Endothelial cell (in vitro differentiated cells): ENCODE measurements at regions not wholly inside any gene's neighbourhood (a gene's known extent, or its start where the extent isn't known, plus 50 kb on each side); places are given as distances from the start of the nearest gene placed in this dataset.
A peak's percentile ranks its signal among the peaks of the same experiment; 100 is the strongest.

Source experiments
- DNase-seq: peaks from one replicate; pipeline ENCODE4 v3.0.0; 2021; ENCODE audit warnings: low spot score
- H3K27ac Mint-ChIP-seq: one replicate; pipeline ENCODE4 v1.8.0; 2021; ENCODE audit warnings: mixed read lengths, inconsistent platforms; ENCODE audit not compliant: unreplicated experiment
- H3K27me3 Mint-ChIP-seq: one replicate; pipeline ENCODE4 v1.8.0; 2021; ENCODE audit warnings: mild to moderate bottlenecking, moderate library complexity, mixed read lengths, inconsistent platforms; ENCODE audit not compliant: unreplicated experiment
- H3K36me3 Mint-ChIP-seq: one replicate; pipeline ENCODE4 v1.8.0; 2021; ENCODE audit warnings: mild to moderate bottlenecking, low read depth, mixed read lengths, inconsistent platforms; ENCODE audit not compliant: unreplicated experiment
- H3K4me1 Mint-ChIP-seq: one replicate; pipeline ENCODE4 v1.8.0; 2021; ENCODE audit warnings: mild to moderate bottlenecking, mixed read lengths, inconsistent platforms; ENCODE audit not compliant: unreplicated experiment
- H3K4me3 Mint-ChIP-seq: one replicate; pipeline ENCODE4 v1.8.0; 2021; ENCODE audit warnings: mild to moderate bottlenecking, mixed read lengths, inconsistent platforms; ENCODE audit not compliant: unreplicated experiment
- H3K9me3 Mint-ChIP-seq: one replicate; pipeline ENCODE4 v1.8.0; 2021; ENCODE audit warnings: mixed read lengths, inconsistent platforms; ENCODE audit not compliant: unreplicated experiment
- TF ChIP-seq, protein P1 (sequence below): fragments of 200-600 bp; sonication (generic); IDR thresholded peaks from one replicate; pipeline ENCODE4 v1.5.0; 2021; ENCODE audit warnings: antibody characterized with exemption; ENCODE audit not compliant: unreplicated experiment

DNA sequence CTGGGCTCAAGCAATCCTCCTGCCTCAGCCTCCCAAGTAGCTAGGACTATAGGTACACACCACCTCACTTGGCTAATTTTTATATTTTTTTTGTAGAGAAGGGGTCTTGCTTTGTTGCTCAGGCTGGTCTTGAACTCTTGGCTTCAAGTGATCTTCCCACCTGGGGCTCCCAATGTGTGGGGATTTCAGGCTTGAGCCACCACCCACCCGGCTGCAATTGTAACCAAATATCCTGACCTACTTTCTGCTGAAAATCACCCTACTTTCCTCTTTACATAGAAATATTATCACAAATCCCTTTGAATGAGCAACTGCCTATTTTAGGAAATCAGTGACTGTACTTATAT, 59.6 kb upstream of the ZNF608 start:
- no peaks in the 10 kb centered on the region for H3K9me3 Mint-ChIP-seq
- no peak overlapping the region for H3K27ac Mint-ChIP-seq
- H3K4me3 Mint-ChIP-seq = no peak overlapping the region
- H3K27me3 Mint-ChIP-seq = no peaks in the 10 kb centered on the region
- no peaks in the 10 kb centered on the region for H3K36me3 Mint-ChIP-seq
- TF ChIP-seq, protein P1, sequence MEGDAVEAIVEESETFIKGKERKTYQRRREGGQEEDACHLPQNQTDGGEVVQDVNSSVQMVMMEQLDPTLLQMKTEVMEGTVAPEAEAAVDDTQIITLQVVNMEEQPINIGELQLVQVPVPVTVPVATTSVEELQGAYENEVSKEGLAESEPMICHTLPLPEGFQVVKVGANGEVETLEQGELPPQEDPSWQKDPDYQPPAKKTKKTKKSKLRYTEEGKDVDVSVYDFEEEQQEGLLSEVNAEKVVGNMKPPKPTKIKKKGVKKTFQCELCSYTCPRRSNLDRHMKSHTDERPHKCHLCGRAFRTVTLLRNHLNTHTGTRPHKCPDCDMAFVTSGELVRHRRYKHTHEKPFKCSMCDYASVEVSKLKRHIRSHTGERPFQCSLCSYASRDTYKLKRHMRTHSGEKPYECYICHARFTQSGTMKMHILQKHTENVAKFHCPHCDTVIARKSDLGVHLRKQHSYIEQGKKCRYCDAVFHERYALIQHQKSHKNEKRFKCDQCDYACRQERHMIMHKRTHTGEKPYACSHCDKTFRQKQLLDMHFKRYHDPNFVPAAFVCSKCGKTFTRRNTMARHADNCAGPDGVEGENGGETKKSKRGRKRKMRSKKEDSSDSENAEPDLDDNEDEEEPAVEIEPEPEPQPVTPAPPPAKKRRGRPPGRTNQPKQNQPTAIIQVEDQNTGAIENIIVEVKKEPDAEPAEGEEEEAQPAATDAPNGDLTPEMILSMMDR = no peak
- no peak for DNase-seq
- peaks cover 31% of the 10 kb centered on the region for H3K4me1 Mint-ChIP-seq

DNA sequence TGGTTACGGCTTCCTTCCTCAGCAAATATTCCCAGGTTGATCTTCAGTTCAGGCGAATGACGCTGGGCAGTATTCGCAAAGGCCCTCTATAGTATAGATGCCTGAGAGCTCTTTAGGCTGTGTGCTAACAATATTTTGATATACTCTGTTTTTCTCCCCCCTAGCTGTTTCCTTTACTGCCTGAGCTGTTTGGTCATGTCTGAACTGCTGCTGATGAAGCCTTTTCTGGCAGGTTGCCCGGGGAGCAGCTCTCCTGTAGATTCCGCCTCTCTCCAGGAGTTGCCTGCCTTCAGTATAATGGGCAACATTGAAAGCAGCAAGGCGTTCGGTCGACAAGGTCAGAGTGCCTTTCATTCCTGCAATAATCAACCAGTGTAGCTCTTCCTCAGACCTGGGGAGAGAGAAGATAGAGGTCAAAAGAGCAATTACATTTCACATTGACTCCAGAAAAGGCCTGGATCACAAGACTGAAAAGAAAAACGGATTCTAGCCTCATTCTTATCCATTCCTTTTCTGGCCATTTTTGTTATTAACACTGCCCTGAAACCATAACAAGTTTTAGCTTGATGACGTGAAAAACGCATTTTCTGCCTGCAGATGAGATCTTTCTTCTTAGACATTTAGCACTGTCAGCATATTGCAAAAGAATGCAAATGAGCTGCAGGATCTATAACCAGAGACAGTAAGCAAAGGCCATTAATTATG, 60.1 kb upstream of the ZNF608 start:
- no peak overlapping the region for H3K27ac Mint-ChIP-seq
- H3K36me3 Mint-ChIP-seq = no peaks in the 10 kb centered on the region
- H3K27me3 Mint-ChIP-seq = no peaks in the 10 kb centered on the region
- no peaks in the 10 kb centered on the region for H3K9me3 Mint-ChIP-seq
- no peak overlapping the region for H3K4me3 Mint-ChIP-seq
- no peak for DNase-seq
- H3K4me1 Mint-ChIP-seq = peaks cover 31% of the 10 kb centered on the region
- TF ChIP-seq, protein P1 = no peak

DNA sequence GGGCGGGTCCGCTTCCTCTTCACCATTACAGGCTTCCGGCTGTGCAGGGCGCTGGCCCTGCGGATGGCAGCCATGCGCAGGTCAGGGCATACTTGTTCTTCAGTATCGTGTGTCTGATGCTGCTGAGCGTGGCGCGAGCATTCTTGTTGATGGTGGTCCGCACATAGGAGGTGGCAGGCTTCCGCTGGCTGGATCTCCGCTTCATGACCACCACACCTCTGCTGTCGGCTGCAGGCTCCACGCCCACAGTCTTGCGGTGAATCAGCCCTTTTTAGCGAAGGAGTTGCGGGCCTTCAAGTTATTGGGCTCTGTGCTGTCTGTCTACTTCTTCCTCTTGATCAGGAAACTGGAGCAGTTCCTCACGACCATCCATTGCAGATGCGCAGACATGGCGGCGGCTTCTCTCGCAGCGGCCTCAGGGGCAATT, 62.4 kb upstream of the ZNF608 start:
- H3K4me1 Mint-ChIP-seq = peaks cover 30% of the 10 kb centered on the region
- no peak overlapping the region for H3K4me3 Mint-ChIP-seq
- no peak overlapping the region for H3K27ac Mint-ChIP-seq
- no peak for DNase-seq
- H3K27me3 Mint-ChIP-seq = peaks cover 2% of the 10 kb centered on the region
- no peaks in the 10 kb centered on the region for H3K36me3 Mint-ChIP-seq
- TF ChIP-seq, protein P1 = no peak
- no peaks in the 10 kb centered on the region for H3K9me3 Mint-ChIP-seq

DNA sequence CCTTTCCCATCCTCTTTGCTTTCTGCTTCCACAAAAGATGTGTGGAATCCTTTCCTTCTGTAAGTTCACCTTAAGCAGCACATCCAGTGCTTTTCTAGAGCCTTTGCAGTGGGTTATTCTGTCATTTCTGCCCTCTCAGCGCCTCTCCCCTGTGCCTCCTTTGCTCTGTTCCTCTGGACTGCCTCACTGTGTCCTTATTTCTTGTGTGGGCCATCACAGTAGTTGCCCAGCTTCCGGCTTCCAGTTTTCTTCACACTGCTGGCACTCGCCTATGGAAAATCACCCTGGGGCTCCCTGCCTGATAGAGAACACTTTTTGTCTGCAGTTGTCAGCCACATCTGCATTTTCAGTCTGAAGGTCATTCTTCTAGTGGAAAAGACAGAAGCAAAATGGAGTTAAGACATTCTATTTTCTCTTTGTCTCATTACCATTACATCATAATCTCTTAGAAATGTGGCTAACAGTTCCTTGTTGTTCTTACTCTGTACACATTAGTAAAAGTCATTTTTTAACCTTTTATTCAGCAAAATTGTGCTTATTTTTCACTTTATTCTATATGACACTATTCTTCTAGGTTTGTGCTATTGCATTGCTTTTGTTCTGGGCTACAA, 64.1 kb upstream of the ZNF608 start:
- H3K4me3 Mint-ChIP-seq = no peak overlapping the region
- TF ChIP-seq, protein P1 = no peak
- H3K9me3 Mint-ChIP-seq = no peaks in the 10 kb centered on the region
- H3K27ac Mint-ChIP-seq = no peak overlapping the region
- H3K36me3 Mint-ChIP-seq = no peaks in the 10 kb centered on the region
- H3K27me3 Mint-ChIP-seq = peaks cover 2% of the 10 kb centered on the region
- no peak for DNase-seq
- peaks cover 24% of the 10 kb centered on the region for H3K4me1 Mint-ChIP-seq

DNA sequence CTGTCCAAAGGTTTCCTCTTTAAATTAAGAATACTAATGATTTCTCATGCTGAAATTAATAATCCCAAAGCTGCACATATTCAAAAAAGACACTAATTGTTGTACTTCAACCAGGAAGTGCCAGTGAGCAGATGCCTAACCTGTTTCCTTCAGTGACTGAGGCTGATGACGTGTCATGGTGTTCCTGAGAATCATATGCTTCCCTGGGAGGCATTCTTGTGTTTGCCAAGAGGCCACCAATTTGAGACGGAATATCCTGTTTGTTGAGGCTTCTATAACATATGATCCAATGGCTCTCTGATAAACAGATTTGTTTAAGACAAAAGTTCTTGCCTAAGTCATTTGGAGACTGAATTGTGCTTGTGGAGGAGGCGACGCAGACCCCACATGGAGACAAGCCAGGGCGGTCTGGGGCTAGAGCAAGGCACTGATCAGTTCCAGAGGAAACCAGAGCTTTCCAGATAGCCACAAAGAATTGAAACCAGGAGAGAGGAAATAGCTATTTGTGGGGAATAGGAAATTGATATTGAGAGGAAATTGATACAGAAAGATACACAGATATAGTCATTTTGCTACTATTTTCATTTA, 66.4 kb upstream of the ZNF608 start:
- TF ChIP-seq, protein P1 = no peak
- no peaks in the 10 kb centered on the region for H3K36me3 Mint-ChIP-seq
- peaks cover 2% of the 10 kb centered on the region for H3K27me3 Mint-ChIP-seq
- peaks cover 24% of the 10 kb centered on the region for H3K4me1 Mint-ChIP-seq
- no peaks in the 10 kb centered on the region for H3K9me3 Mint-ChIP-seq
- H3K27ac Mint-ChIP-seq = peak overlapping the region; percentile 96
- peak; percentile 28 for DNase-seq
- no peak overlapping the region for H3K4me3 Mint-ChIP-seq
